OCI-LY1 (cell line): ENCODE measurements at regions not wholly inside any gene's neighbourhood (a gene's known extent, or its start where the extent isn't known, plus 50 kb on each side); places are given as distances from the start of the nearest gene placed in this dataset.

Source experiments
- CTCF ChIP-seq: fragments of 200-600 bp; sonication (generic), shearing (Covaris generic); IDR thresholded peaks from 2 replicates; pipeline ENCODE4 v1.5.1; 2017; ENCODE audit warnings: mild to moderate bottlenecking, antibody characterized with exemption, low read length, moderate library complexity, mixed read lengths
- EZH2 ChIP-seq: fragments of 200-600 bp; sonication (generic), shearing (Covaris generic); IDR thresholded peaks from 2 replicates; pipeline ENCODE4 v1.8.0; 2017; ENCODE audit warnings: borderline replicate concordance, mixed run types, mild to moderate bottlenecking, antibody characterized with exemption, low read length, moderate library complexity, mixed read lengths

- no peak for TF ChIP-seq CTCF
- TF ChIP-seq EZH2, result no peak
Measured at GRCh38 chr11:38046571-38047135, 1448.6 kb upstream of the RAG2 start.
